BE2C (cell line): ENCODE measurements at regions not wholly inside any gene's neighbourhood (a gene's known extent, or its start where the extent isn't known, plus 50 kb on each side); places are given as distances from the start of the nearest gene placed in this dataset.
A peak's percentile ranks its signal among the peaks of the same experiment; 100 is the strongest.

Experiments
- DNase-seq: peaks from one replicate; pipeline ENCODE4 v3.0.0-alpha.2; 2020
- H3K27me3 ChIP-seq: fragments of 250-450 bp; sonication (Bioruptor Pico); 2 replicates; pipeline ENCODE4 v1.5.1; 2020; ENCODE audit warnings: mild to moderate bottlenecking
- H3K36me3 ChIP-seq: fragments of 250-450 bp; sonication (Bioruptor Pico); 2 replicates; pipeline ENCODE4 v1.5.1; 2020; ENCODE audit warnings: mild to moderate bottlenecking
- H3K4me1 ChIP-seq: fragments of 250-450 bp; sonication (Bioruptor Pico); 2 replicates; pipeline ENCODE4 v1.5.1; 2020
- H3K4me3 ChIP-seq: 2 replicates; pipeline ENCODE4 v1.5.1; 2011; ENCODE audit warnings: low read depth, low read length
- H3K9me3 ChIP-seq: fragments of 250-450 bp; sonication (Bioruptor Pico); 2 replicates; pipeline ENCODE4 v1.5.1; 2020
- TF ChIP-seq, protein P1 (sequence below): IDR thresholded peaks from 2 replicates; pipeline ENCODE4 v1.5.1; 2012; ENCODE audit warnings: mild to moderate bottlenecking, low read depth, low read length

DNA sequence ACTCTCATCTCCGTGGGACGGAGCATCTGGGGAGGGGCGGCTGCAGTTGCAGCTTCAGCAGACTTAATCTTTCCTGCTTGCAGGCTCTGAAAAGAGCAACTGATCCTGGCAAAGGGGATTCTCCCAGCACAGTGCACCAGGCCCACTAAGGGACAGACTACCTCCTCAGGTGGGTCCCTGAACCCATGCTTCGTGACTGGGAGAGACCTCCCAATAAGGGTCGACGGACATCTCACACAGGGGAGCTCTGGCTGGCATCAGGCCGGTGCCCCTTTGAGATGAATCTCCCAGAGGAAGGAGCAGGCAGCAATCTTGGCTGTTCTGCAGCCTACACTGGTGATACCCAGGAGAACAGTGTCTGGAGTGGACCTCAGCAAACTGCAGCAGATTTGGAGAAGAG is 303.3 kb upstream of the FGF16 start:
- Histone ChIP-seq H3K4me3 (no peak overlapping the region), H3K36me3 (no peaks in the 10 kb centered on the region), H3K9me3 (no peaks in the 10 kb centered on the region), H3K27me3 (no peaks in the 10 kb centered on the region), H3K4me1 (no peaks in the 10 kb centered on the region)
- TF ChIP-seq, protein P1, sequence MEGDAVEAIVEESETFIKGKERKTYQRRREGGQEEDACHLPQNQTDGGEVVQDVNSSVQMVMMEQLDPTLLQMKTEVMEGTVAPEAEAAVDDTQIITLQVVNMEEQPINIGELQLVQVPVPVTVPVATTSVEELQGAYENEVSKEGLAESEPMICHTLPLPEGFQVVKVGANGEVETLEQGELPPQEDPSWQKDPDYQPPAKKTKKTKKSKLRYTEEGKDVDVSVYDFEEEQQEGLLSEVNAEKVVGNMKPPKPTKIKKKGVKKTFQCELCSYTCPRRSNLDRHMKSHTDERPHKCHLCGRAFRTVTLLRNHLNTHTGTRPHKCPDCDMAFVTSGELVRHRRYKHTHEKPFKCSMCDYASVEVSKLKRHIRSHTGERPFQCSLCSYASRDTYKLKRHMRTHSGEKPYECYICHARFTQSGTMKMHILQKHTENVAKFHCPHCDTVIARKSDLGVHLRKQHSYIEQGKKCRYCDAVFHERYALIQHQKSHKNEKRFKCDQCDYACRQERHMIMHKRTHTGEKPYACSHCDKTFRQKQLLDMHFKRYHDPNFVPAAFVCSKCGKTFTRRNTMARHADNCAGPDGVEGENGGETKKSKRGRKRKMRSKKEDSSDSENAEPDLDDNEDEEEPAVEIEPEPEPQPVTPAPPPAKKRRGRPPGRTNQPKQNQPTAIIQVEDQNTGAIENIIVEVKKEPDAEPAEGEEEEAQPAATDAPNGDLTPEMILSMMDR: no peak
- DNase-seq: no peak

DNA sequence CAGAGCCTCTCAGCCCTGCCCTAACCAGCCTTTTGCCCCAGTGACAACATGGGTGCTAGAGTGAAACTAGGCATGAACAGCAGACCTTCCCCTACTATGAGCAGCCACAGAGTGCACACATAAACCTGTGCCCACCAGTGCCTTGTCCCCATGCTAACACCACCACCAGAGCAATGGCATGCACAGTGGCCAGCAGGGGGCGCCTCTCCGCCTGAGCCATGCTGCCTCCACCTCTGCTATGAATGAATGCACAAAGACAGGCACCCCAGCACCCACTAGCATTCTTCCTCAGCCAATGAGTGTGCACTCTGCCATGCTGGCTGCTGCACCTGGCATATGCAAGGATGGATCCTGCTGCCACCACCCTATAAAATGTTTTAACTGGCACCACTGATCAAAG is 286.9 kb upstream of the FGF16 start:
- no peaks in the 10 kb centered on the region for H3K9me3 ChIP-seq
- peak; percentile 21 for DNase-seq

DNA sequence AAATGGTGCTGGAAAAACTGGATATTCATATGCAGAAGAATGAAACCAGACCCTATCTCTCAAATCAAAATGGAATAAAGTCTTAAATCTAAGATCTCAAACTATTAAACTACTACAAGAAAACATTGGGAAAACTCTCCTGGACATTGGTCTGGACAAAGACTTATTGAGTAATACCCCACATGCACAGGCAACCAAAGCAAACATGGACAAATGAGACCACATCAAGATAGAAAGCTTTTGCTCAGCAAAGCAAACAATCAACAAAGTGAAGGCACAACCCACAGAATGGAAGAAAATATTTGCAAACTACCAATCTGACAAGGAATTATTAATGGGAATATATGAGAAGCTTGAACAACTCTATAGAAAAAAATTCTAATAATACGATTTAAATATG is 284.4 kb upstream of the FGF16 start:
- Histone ChIP-seq H3K4me1 (no peaks in the 10 kb centered on the region), H3K27me3 (no peaks in the 10 kb centered on the region), H3K9me3 (no peaks in the 10 kb centered on the region), H3K4me3 (no peak overlapping the region), H3K36me3 (no peaks in the 10 kb centered on the region)
- no peak for DNase-seq
- TF ChIP-seq, protein P1: no peak

More for the DNA sequence above, 286.9 kb upstream of the FGF16 start:
- no peaks in the 10 kb centered on the region for H3K4me1 ChIP-seq
- no peaks in the 10 kb centered on the region for H3K27me3 ChIP-seq
- no peak overlapping the region for H3K4me3 ChIP-seq
- H3K36me3 ChIP-seq: no peaks in the 10 kb centered on the region
- TF ChIP-seq, protein P1: peak; percentile 38; the same call in 1 of the 2 replicates

DNA sequence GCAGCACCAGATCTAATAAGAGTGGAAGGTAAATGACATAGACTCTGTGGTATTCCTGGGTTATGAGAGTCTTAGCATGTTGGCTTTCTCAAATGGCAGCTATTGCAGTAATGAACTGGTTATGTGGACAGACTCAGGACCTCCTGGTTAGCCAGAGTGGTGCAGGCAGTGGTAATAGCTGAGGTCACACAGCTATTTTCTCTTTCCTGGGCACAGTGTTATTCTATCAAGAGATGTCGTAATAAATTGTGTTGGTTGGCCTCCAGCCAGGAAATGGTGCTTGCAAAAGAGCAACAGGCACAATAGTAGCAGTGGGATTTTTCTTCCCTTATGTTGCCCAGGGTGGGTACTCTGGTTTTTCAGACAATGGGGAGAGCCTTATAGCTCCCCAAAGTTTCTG is 279.2 kb upstream of the FGF16 start:
- no peak for DNase-seq
- TF ChIP-seq, protein P1: no peak
- Histone ChIP-seq H3K4me1 (no peaks in the 10 kb centered on the region), H3K27me3 (no peaks in the 10 kb centered on the region), H3K9me3 (no peaks in the 10 kb centered on the region), H3K4me3 (no peak overlapping the region), H3K36me3 (no peaks in the 10 kb centered on the region)

DNA sequence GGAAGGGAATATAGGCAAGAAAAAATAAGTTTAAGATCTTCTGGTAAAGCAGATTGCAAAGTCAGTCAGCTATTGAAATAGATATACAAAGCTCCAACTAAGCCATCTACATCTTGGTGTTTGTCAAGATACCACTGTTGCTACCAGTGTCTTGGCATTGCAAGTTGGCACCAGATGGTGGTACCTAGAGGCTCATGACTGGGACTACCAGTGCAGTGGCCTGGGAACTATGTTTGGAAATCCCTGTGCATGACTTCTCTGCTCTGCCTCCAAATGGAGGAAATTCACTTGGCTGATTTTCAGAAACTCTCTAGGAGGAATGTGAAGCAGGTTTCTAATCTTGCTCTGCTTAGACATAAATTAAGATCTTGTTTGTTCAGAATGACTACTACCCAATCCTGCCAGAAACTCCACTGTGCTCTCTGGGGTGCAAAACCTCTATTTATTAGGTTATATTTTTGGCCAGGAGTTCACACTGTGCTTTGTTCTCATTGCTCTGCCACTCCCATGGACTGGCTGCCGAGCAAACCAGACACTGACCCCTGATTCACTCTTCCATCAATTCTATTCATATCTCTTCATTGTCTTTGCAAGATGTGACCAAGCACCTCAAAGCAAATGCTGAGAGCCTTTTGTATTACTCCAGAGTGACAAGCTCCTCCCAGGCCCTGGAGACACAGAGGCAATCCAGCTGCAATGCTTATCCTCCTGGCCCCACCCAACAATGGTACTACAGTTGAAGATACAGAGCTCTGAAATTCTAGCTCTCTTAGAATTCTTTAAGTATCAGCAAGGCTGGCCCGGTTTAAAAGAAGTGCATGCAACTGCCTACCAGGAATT is 272.3 kb upstream of the FGF16 start:
- H3K4me3 ChIP-seq: no peak overlapping the region
- H3K27me3 ChIP-seq: no peaks in the 10 kb centered on the region
- TF ChIP-seq, protein P1: no peak
- H3K36me3 ChIP-seq: no peaks in the 10 kb centered on the region
- H3K4me1 ChIP-seq: no peaks in the 10 kb centered on the region
- no peak for DNase-seq
- no peaks in the 10 kb centered on the region for H3K9me3 ChIP-seq

DNA sequence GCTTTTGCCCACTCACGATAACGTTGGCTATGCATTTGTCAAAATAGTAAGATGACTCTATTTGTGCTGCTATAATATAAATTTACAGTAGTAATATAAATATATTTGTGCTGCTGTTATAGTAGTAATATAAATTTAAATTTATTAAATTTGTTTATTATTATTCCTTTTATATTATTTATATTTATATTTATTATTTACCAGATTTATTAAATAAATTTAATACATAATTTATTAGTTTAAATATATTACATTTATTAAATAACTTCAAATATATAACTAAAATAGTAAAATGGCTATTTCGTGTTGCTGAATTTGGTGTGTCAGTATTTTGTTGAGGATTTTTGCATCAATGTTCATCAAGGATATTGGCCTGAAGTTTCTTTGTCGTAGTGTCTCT is 246.5 kb upstream of the FGF16 start:
- no peak for DNase-seq
- H3K27me3 ChIP-seq: no peaks in the 10 kb centered on the region
- TF ChIP-seq, protein P1: no peak

More for the DNA sequence above, 246.5 kb upstream of the FGF16 start:
- Histone ChIP-seq H3K4me1 (no peaks in the 10 kb centered on the region), H3K9me3 (no peaks in the 10 kb centered on the region), H3K4me3 (no peak overlapping the region), H3K36me3 (no peaks in the 10 kb centered on the region)
